AG08396 (cell line): ENCODE measurements at regions not wholly inside any gene's neighbourhood (a gene's known extent, or its start where the extent isn't known, plus 50 kb on each side); places are given as distances from the start of the nearest gene placed in this dataset.
A peak's percentile ranks its signal among the peaks of the same experiment; 100 is the strongest.

ENCODE experiments used
- DNase-seq: peaks from one replicate; pipeline ENCODE4 v3.0.0; 2012; ENCODE audit warnings: low spot score, mixed read lengths

GRCh38 chr15:56868170-56868569 is 50.3 kb upstream of the TCF12 start:
- DNase-seq = no peak

DNA sequence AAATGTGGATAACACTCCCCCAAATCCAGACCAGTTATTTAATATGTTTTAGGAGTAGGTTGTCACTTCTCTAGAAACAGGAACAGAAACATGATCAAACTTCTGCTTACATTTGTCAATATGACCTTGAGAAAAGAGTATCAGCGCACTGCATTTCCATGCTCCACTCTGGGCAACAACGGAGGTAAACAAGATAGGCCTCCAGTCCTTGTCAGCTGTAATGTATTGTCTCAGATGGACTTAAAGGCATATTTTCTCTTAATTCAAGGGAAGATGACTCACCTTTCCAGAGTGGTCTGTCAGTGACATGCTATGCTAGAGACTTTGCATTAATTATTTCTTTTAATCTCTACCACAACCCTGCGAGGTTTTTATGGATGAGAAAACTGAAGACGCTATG is 51.6 kb upstream of the TCF12 start:
- DNase-seq = no peak

DNA sequence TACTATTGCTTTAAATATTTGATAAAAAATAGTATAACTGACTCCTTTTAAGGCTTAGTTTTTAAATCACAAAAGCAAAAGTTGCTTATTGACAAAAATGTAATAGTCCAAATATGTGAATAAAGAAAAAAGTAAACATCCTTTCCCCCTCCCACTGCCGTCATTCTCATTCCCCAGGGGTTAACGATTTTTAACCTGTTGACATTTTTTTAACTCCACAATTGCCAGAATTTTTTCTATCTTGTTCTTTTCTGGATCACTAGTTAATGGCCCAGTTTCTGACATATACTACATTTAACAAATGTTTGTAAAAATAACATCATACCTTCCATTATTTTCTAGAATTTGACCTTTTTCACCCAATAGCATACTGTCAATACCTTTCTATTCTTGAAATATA is 60.6 kb upstream of the TCF12 start:
- no peak for DNase-seq

DNA sequence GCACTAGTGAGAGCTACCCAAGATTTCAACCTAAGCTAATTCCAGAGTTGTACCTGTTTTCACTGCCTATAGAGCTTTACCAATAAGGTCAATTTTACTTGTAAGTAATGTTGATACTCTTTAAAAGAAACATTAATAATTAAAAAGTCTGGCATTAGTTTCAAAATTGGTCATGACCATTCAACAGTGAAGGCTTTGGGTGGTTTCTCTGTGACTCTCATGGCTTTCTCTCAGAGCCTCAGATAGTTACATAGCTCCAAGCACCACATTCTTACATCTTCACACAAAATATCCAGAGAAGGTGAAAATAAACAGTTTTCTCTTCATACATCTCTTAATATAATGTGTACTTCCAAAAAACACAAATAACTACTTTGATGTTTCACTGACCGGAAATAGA is 61.5 kb upstream of the TCF12 start:
- no peak for DNase-seq

- no peak for DNase-seq
These were observed 73.6 kb upstream of the TCF12 start for GRCh38 chr15:56844892-56845291.

GRCh38 chr15:56844471-56844870 is 74.0 kb upstream of the TCF12 start:
- no peak for DNase-seq

DNA sequence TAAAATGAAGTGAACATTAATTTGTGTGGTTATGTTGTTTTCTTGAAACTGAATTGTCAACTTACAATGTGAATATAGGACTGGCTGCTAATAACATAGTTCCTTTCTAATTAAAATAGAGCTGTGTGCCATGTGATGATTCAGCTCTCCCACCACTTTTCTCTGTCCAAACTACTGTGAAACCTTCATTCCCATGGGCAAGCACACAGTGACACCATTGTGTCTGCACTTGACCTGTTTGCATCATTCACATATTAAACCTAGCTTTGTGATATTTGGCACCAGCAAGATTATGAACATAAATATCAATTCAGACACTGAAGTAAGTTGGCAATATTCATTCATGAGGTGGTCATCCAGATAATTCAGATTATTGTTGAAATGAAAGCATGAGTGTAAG is 78.8 kb upstream of the TCF12 start:
- no peak for DNase-seq

GRCh38 chr15:56839099-56839498 is 79.3 kb upstream of the TCF12 start:
- no peak for DNase-seq

- no peak for DNase-seq
These were observed 80.4 kb upstream of the TCF12 start for GRCh38 chr15:56838085-56838484.

GRCh38 chr15:56837273-56837672 is 81.2 kb upstream of the TCF12 start:
- DNase-seq = no peak

DNA sequence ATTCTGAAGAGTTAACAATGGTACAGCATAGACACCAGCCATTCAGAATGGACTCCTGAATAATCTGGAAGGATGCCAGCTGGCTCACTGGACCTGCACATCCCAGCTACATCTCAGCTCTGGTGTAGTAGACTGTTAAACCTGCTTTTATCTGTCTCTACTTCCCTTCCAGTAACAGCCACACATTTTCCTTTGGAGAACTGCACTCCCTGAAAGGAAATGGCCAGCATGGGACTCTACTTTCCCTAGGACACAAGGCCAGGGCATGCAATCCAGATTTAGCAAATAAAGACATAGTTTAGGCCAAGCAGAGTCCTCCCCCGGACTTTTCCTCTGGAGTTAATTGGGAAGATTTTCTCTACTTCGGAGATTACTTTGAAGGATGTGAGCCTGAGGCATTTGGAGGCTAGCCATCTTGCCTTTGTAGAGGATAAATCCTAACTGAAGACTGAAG is 82.7 kb upstream of the TCF12 start:
- no peak for DNase-seq

- DNase-seq = no peak
These were observed 86.3 kb upstream of the TCF12 start for GRCh38 chr15:56832125-56832524.

- DNase-seq = no peak
These were observed 86.9 kb upstream of the TCF12 start for GRCh38 chr15:56831467-56832005.

- peak; percentile 31 for DNase-seq
These were observed 90.9 kb upstream of the ZNF280D start for GRCh38 chr15:56824175-56824574.

- DNase-seq = peak; percentile 63
These were observed 88.6 kb upstream of the ZNF280D start for GRCh38 chr15:56821721-56822425.

DNA sequence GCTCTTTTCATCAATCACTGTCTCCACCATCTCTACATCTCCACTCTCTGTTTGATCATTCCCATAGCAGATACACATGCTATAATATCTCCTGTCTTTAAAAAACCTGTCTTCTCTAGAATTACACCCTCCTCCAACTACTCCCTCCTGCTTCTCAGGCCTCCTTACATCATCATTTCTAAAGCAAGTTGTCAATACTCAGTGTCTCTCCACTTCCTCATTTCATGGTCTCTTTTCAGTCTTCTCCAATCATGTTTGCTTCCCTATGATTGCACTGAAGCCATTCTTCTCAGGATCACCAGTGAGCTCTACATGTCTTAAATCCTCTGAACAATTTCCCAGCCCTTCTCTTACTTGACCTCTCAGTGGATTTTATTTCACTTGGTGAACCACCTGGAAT is 87.0 kb upstream of the ZNF280D start:
- no peak for DNase-seq

GRCh38 chr15:56817321-56818080 is 84.2 kb upstream of the ZNF280D start:
- DNase-seq = no peak

DNA sequence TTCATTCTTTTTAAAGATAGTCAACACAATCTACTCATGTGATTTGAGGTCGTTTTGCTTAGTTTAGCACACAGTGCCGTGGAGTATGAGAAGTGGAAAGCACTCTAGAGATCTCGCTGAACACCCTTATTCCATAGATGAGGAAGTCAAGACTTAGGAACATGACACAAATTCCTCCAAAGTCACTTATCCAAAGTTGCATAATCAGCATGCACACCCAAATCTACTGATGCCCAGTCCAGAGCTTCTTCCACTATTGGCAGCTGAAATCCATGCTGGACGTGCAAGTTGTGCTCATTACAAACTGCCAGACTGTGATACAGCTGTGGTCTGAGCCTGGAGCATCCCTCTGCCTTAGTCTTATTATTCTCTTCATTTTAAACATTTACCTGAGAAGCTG is 83.5 kb upstream of the ZNF280D start:
- DNase-seq = no peak

DNA sequence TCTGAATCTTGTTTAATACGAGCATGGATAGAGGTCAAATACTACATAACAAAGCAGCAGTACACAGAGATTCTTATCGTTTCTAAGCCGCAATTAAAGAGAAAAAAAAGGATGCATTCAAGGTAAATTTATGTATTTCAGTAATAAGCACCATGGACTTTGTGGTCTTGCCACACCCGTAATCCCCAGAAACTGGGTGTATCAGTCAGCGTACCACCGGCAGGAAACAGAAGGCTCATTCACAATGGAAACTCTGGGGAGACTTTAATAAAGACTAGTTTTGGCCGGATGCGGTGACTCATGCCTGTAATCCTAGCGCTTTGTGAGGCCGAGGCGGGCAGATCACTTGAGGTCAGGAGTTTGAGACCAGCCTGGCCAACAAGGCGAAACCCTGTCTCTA is 81.9 kb upstream of the ZNF280D start:
- no peak for DNase-seq

- no peak for DNase-seq
These were observed 81.1 kb upstream of the ZNF280D start for GRCh38 chr15:56814429-56814828.

- no peak for DNase-seq
These were observed 80.7 kb upstream of the ZNF280D start for GRCh38 chr15:56813995-56814394.

DNA sequence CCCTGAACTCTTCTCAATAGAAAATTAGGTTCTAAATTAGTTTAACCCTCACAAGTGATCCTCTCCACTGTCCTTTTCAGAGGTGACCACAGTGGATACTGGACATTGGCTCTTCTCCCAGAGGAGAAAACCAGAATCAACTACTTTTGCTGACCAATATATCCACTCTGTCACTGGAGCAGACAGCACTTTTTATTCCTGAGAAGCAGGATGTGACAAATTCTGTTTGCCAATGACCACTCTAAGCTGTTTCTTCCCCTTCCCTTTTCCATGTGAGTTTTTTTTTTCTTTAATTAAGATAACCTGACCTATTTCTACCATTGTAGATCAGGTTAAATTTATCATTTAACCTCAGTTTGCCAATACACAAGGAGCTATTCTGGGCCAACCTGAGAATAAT is 79.7 kb upstream of the ZNF280D start:
- no peak for DNase-seq

- DNase-seq = no peak
These were observed 78.9 kb upstream of the ZNF280D start for GRCh38 chr15:56812221-56812620.
